Activated CD4-positive, alpha-beta T cell treated with anti-CD3 and anti-CD28 coated beads, Interleukin-2, amount 10 ng/mL, durations not matched to agents 24 days and 14 days (primary cell): ENCODE measurements at regions not wholly inside any gene's neighbourhood (a gene's known extent, or its start where the extent isn't known, plus 50 kb on each side); places are given as distances from the start of the nearest gene placed in this dataset.
A peak's percentile ranks its signal among the peaks of the same experiment; 100 is the strongest.

Source experiments
- DNase-seq: peaks from one replicate; pipeline ENCODE4 v3.0.0; 2022
- H3K27ac Mint-ChIP-seq: one replicate; pipeline ENCODE4 v1.8.0; 2022; ENCODE audit warnings: mild to moderate bottlenecking, mixed read lengths
- H3K27me3 Mint-ChIP-seq: one replicate; pipeline ENCODE4 v1.8.0; 2022; ENCODE audit warnings: mixed read lengths
- H3K36me3 Mint-ChIP-seq: one replicate; pipeline ENCODE4 v1.8.0; 2022; ENCODE audit warnings: low read depth, mild to moderate bottlenecking, mixed read lengths
- H3K4me1 Mint-ChIP-seq: one replicate; pipeline ENCODE4 v1.8.0; 2021; ENCODE audit warnings: mixed read lengths
- H3K4me3 Mint-ChIP-seq: one replicate; pipeline ENCODE4 v1.8.0; 2022; ENCODE audit warnings: mild to moderate bottlenecking, moderate library complexity, mixed read lengths
- H3K9me3 Mint-ChIP-seq: one replicate; pipeline ENCODE4 v1.8.0; 2021; ENCODE audit warnings: mixed read lengths
- intact Hi-C: fragments of 100-400 bp; cut with micrococcal nuclease; formaldehyde crosslinking; loops from one replicate; pipeline ENCODE4 v1.15.1; 2023

DNA sequence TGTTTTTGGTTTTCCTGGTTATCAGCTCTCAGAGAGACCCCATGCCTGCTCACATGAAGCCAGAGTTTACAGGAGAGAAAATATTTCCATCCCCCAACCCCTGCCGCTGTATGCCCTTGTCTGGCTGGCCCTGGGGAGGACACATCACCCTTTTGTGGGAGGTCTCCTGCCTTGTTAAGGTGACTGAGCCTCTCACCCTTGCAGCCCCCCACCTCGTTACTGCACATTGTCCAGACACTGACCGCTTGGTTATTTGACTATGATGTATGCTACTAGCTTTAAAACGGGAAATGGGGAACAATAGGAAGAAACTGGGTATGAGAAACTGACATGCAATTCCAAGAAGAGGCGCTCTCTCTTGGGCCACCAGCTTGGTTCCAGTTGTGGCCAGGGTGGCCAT is 51.1 kb upstream of the RFPL3 start:
- Mint-ChIP-seq H3K27ac (no peak overlapping the region), H3K9me3 (no peaks in the 10 kb centered on the region), H3K27me3 (peaks cover 13% of the 10 kb centered on the region), H3K36me3 (no peaks in the 10 kb centered on the region), H3K4me1 (no peaks in the 10 kb centered on the region), H3K4me3 (no peak overlapping the region)
- intact Hi-C loops, result no loop called here
- peak; percentile 21 for DNase-seq

GRCh38 chr22:32307055-32307454 is 50.6 kb upstream of the RFPL3 start:
- Mint-ChIP-seq H3K9me3 (no peaks in the 10 kb centered on the region), H3K27ac (no peak overlapping the region), H3K4me1 (no peaks in the 10 kb centered on the region), H3K36me3 (no peaks in the 10 kb centered on the region), H3K4me3 (no peak overlapping the region), H3K27me3 (peaks cover 13% of the 10 kb centered on the region)
- DNase-seq, result peak; percentile 7
- intact Hi-C loops, result no loop called here

DNA sequence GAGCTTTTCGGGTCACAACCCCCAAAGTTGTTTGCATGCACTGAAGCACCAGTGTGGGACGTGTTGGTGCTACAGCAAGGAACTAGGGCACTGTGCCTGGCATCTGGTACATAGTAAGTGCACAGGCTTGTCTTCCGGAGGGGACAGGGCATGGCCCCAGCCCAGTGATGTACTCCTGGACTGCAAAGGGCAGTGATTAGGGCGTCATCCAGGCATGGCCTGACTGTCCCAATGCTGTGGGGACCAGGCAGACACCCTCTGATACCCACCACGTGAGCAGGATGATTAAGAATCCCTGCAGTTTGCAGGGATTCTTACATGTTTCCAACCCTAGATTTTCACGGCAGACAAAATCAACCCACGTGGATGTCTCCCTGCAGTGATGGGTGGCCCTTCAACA is 50.0 kb upstream of the RFPL3 start:
- Mint-ChIP-seq H3K4me3 (no peak overlapping the region), H3K36me3 (no peaks in the 10 kb centered on the region), H3K27me3 (peaks cover 11% of the 10 kb centered on the region), H3K4me1 (no peaks in the 10 kb centered on the region), H3K9me3 (no peaks in the 10 kb centered on the region), H3K27ac (no peak overlapping the region)
- intact Hi-C loops, result no loop called here
- peak; percentile 35 for DNase-seq
